Stimulated activated CD4-positive, alpha-beta T cell treated with anti-CD3 and anti-CD28 coated beads, Interleukin-4, amount 100 ng/mL, for 4 hours (primary cell): ENCODE measurements at regions not wholly inside any gene's neighbourhood (a gene's known extent, or its start where the extent isn't known, plus 50 kb on each side); places are given as distances from the start of the nearest gene placed in this dataset.

Source experiments
- DNase-seq, 2 experiments: peaks; one replicate each; pipeline ENCODE4 v3.0.0-alpha.2; 2020

GRCh38 chr1:36743286-36744005 lies 260.7 kb upstream of the CSF3R start:
- no peak for DNase-seq

- DNase-seq, result no peak
Measured at GRCh38 chr1:36741066-36741465, 258.4 kb upstream of the CSF3R start.

- no peak for DNase-seq
Measured at GRCh38 chr1:36740446-36740845, 257.7 kb upstream of the CSF3R start.

- no peak for DNase-seq
Measured at GRCh38 chr1:36739703-36740289, 257.1 kb upstream of the CSF3R start.

GRCh38 chr1:36738245-36738644 lies 255.5 kb upstream of the CSF3R start:
- no peak for DNase-seq

GRCh38 chr1:36737767-36738166 lies 255.1 kb upstream of the CSF3R start:
- no peak for DNase-seq

- no peak for DNase-seq
Measured at GRCh38 chr1:36737038-36737555, 254.4 kb upstream of the CSF3R start.

GRCh38 chr1:36735939-36736730 lies 253.4 kb upstream of the CSF3R start:
- DNase-seq, result no peak

- DNase-seq, result no peak
Measured at GRCh38 chr1:36735436-36735835, 252.7 kb upstream of the CSF3R start.

- DNase-seq, result no peak
Measured at GRCh38 chr1:36734356-36734755, 251.6 kb upstream of the CSF3R start.

GRCh38 chr1:36733748-36734147 lies 251.0 kb upstream of the CSF3R start:
- DNase-seq, result no peak

GRCh38 chr1:36732015-36732356 lies 249.3 kb upstream of the CSF3R start:
- DNase-seq, result no peak

GRCh38 chr1:36731226-36732014 lies 248.7 kb upstream of the CSF3R start:
- DNase-seq, result no peak

- DNase-seq, result no peak
Measured at GRCh38 chr1:36730599-36730998, 247.9 kb upstream of the CSF3R start.

GRCh38 chr1:36729716-36730510 lies 247.2 kb upstream of the CSF3R start:
- no peak for DNase-seq

- no peak for DNase-seq
Measured at GRCh38 chr1:36729289-36729688, 246.6 kb upstream of the CSF3R start.

GRCh38 chr1:36728846-36729245 lies 246.1 kb upstream of the CSF3R start:
- DNase-seq, result no peak

- DNase-seq, result no peak
Measured at GRCh38 chr1:36728051-36728450, 245.3 kb upstream of the CSF3R start.

GRCh38 chr1:36725151-36725550 lies 242.4 kb upstream of the CSF3R start:
- no peak for DNase-seq

- no peak for DNase-seq
Measured at GRCh38 chr1:36723813-36724212, 241.1 kb upstream of the CSF3R start.

GRCh38 chr1:36722871-36723270 lies 240.2 kb upstream of the CSF3R start:
- DNase-seq, result no peak

GRCh38 chr1:36721261-36721660 lies 238.5 kb upstream of the CSF3R start:
- DNase-seq, result no peak
